ENCODE measurements at regions not wholly inside any gene's neighbourhood (a gene's known extent, or its start where the extent isn't known, plus 50 kb on each side); places are given as distances from the start of the nearest gene placed in this dataset.

GRCh38 chr2:207256476-207257207, 90.9 kb upstream of the KLF7 start (continued):
- TF ChIP-seq ASH2L (IDR thresholded peaks at IDR 0.05; ENCODE audit: borderline replicate concordance, low read depth) (no peak), ZNF622 (IDR thresholded peaks at IDR 0.05) (no peak), POLR2AphosphoS5 (IDR thresholded peaks at IDR 0.05; ENCODE audit: low read length) (no peak), IKZF1 (conservative IDR thresholded peaks at IDR 0.05) (no peak), WRNIP1 (IDR thresholded peaks at IDR 0.05; ENCODE audit: borderline replicate concordance, low read depth, low read length) (no peak), PAX5 (IDR thresholded peaks at IDR 0.05; ENCODE audit: borderline replicate concordance, low read depth, low read length) (no peak), NBN (IDR thresholded peaks at IDR 0.05) (no peak), DPF2 (IDR thresholded peaks at IDR 0.05) (no peak), PML (IDR thresholded peaks at IDR 0.05; ENCODE audit: low read length) (no peak), HSF1 (IDR thresholded peaks at IDR 0.05; ENCODE audit: low read depth, low read length) (no peak), CTCF (IDR thresholded peaks at IDR 0.05 in 2 of 3, conservative IDR thresholded peaks at IDR 0.05 in 1 of 3; ENCODE audit: control insufficient read depth in 2 of 3, extremely low read depth in 1 of 3, insufficient read depth in 1 of 3, low read depth in 3 of 3, low read length in 3 of 3) (no peak), CHD4 (IDR thresholded peaks at IDR 0.05) (no peak)

All from GM12878 (cell line).